HepG2 (cell line): ENCODE measurements at regions not wholly inside any gene's neighbourhood (a gene's known extent, or its start where the extent isn't known, plus 50 kb on each side); places are given as distances from the start of the nearest gene placed in this dataset.

Experiments
- ATAC-seq: fragments of 200-7000 bp; cut with Tn5 transposase; 3 replicates; pipeline ENCODE4 v1.9.1; 2020; ENCODE audit warnings: mild to moderate bottlenecking, moderate library complexity
- BruUV-seq: library from RNA; stranded (reverse); fragments of 400-500 nt; replicated peaks from 2 replicates; lab custom pipeline; 2021; lab: Mats Ljungman, UMichigan
- CTCF ChIA-PET: fragments of 300-600 bp; formaldehyde crosslinking; extraction: SDS; loops from one replicate; lab custom pipeline; 2021; ENCODE audit warnings: low total read pairs, inconsistent platforms, low intra/inter-chr PET ratio; lab: Yijun Ruan, JAX
- POLR2A ChIA-PET: fragments of 350-600 bp; sonication (Branson Sonifier 250); formaldehyde crosslinking; loops from one replicate; lab custom pipeline; 2020; ENCODE audit warnings: antibody characterized with exemption, inconsistent platforms; lab: Yijun Ruan, JAX
- DNase-seq: peaks from one replicate; pipeline ENCODE4 v3.0.0-alpha.2; 2015; ENCODE audit warnings: low spot score
- FAIRE-seq: peaks from 3 replicates; lab custom pipeline; 2011; peaks lifted over from hg19 to GRCh38; lab: Jason Lieb, UNC
- H2AFZ ChIP-seq: one replicate; pipeline ENCODE4 v1.6.1; 2011; ENCODE audit warnings: low read length, inconsistent platforms
- H3K27ac ChIP-seq: fragments of 300-600 bp; 3 replicates; pipeline ENCODE4 v1.8.0; 2011; ENCODE audit warnings: mixed run types, mild to moderate bottlenecking, mixed read lengths, low read length, inconsistent platforms; ENCODE audit not compliant: insufficient read depth; ENCODE audit errors: extremely low read length
- H3K27me3 ChIP-seq, 2 experiments: fragments of 200-600 bp in 1 of 2; 2 replicates in 1 of 2; 3 replicates in 1 of 2; pipeline versions ENCODE4 v1.6.0 to v1.8.0; 2011; ENCODE audit warnings: low read length in 2 of 2, mild to moderate bottlenecking in 2 of 2, moderate library complexity in 2 of 2, inconsistent platforms in 1 of 2; ENCODE audit not compliant: insufficient read depth in 2 of 2, control insufficient read depth in 1 of 2
- H3K36me3 ChIP-seq, 2 experiments: fragments of 200-600 bp in 1 of 2; replicated peaks in 1 of 2; 2 replicates in 1 of 2; 3 replicates in 1 of 2; pipeline versions ENCODE4 v1.5.1 to v1.8.0; 2011; ENCODE audit warnings: low read length in 2 of 2, inconsistent platforms in 1 of 2; ENCODE audit not compliant: insufficient read depth in 2 of 2, control insufficient read depth in 1 of 2
- H3K4me1 ChIP-seq: 2 replicates; pipeline ENCODE4 v1.5.1; 2012; ENCODE audit warnings: low read length, inconsistent platforms; ENCODE audit not compliant: insufficient read depth
- H3K4me2 ChIP-seq: 2 replicates; pipeline ENCODE4 v1.6.0; 2011; ENCODE audit warnings: low read depth, low read length, inconsistent platforms
- H3K4me3 ChIP-seq, 3 experiments: fragments of 200-600 bp in 1 of 3; sonication (generic), shearing (Covaris generic) in 1 of 3; replicated peaks in 1 of 3; 2 replicates each; pipeline ENCODE4 v1.5.1; 2011 to 2016; ENCODE audit warnings: low read length in 3 of 3, inconsistent platforms in 2 of 3, low read depth in 2 of 3, mild to moderate bottlenecking in 2 of 3, control low read depth in 1 of 3, mixed read lengths in 1 of 3; ENCODE audit not compliant: insufficient read depth in 1 of 3
- H3K79me2 ChIP-seq: one replicate; pipeline ENCODE4 v1.6.1; 2011; ENCODE audit warnings: low read length, inconsistent platforms; ENCODE audit not compliant: insufficient read depth
- H3K9ac ChIP-seq: 2 replicates; pipeline ENCODE4 v1.6.0; 2011; ENCODE audit warnings: mild to moderate bottlenecking, low read depth, low read length, inconsistent platforms; ENCODE audit not compliant: insufficient read depth
- H3K9me3 ChIP-seq: 2 replicates; pipeline ENCODE4 v1.5.1; 2012; ENCODE audit warnings: mild to moderate bottlenecking, low read length
- H4K20me1 ChIP-seq: 2 replicates; pipeline ENCODE4 v1.6.0; 2011; ENCODE audit warnings: inconsistent platforms, mild to moderate bottlenecking, low read length, moderate library complexity; ENCODE audit not compliant: insufficient read depth
- CTCF ChIP-seq: sonication (generic); formaldehyde crosslinking; IDR thresholded peaks from 2 replicates; pipeline ENCODE4 v1.5.0; 2020; ENCODE audit warnings: mild to moderate bottlenecking, missing genetic modification reagents, moderate library complexity
- ETV6 ChIP-seq: sonication (generic); formaldehyde crosslinking; conservative IDR thresholded peaks from 2 replicates; pipeline ENCODE4 v1.4.0; 2020; ENCODE audit warnings: missing genetic modification reagents
- MBD4 ChIP-seq: IDR thresholded peaks from 2 replicates; pipeline ENCODE4 v1.6.1; 2012; ENCODE audit warnings: low read length, inconsistent platforms, borderline replicate concordance
- MNT ChIP-seq: fragments of 450-650 bp; IDR thresholded peaks from 2 replicates; pipeline ENCODE4 v1.6.1; 2016
- WIZ ChIP-seq: sonication (generic); formaldehyde crosslinking; IDR thresholded peaks from 2 replicates; pipeline ENCODE4 v1.5.1; 2020; ENCODE audit warnings: mild to moderate bottlenecking, missing genetic modification reagents
- ZBTB46 ChIP-seq: sonication (generic); formaldehyde crosslinking; IDR thresholded peaks from 2 replicates; pipeline ENCODE4 v1.4.0; 2020; ENCODE audit warnings: mild to moderate bottlenecking, missing genetic modification reagents, borderline replicate concordance
- ZNF496 ChIP-seq: sonication (generic); formaldehyde crosslinking; IDR thresholded peaks from 2 replicates; pipeline ENCODE4 v1.8.1; 2023; ENCODE audit warnings: mild to moderate bottlenecking, moderate library complexity, missing genetic modification reagents; ENCODE audit not compliant: insufficient replicate concordance
- ZNF547 ChIP-seq: sonication (generic); formaldehyde crosslinking; IDR thresholded peaks from 2 replicates; pipeline ENCODE4 v1.5.1; 2020; ENCODE audit warnings: mild to moderate bottlenecking, missing genetic modification reagents
- ZNF670 ChIP-seq: sonication (generic); formaldehyde crosslinking; IDR thresholded peaks from 2 replicates; pipeline ENCODE4 v1.8.0; 2022; ENCODE audit warnings: mild to moderate bottlenecking, missing genetic modification reagents, borderline replicate concordance
- ZNF83 ChIP-seq: sonication (generic); formaldehyde crosslinking; IDR thresholded peaks from 2 replicates; pipeline ENCODE4 v1.4.0; 2020; ENCODE audit warnings: missing genetic modification reagents, mild to moderate bottlenecking, borderline replicate concordance
- WGBS: methylation state at CpG from one replicate; pipeline ENCODE4 v1.1.6; 2017; ENCODE audit warnings: low lambda C conversion rate; 5-methylcytosine and 5-hydroxymethylcytosine counted together
- in situ Hi-C: cut with HindIII; loops from 2 replicates; pipeline ENCODE4 v1.10.0; 2017; ENCODE audit warnings: low pct_unique_long_range_greater_than_20kb; ENCODE audit not compliant: extremely low pct_ligation_motif_present
- intact Hi-C: fragments of 100-400 bp; cut with micrococcal nuclease; formaldehyde crosslinking; loops from one replicate; pipeline ENCODE4 v1.10.0; 2022; ENCODE audit not compliant: unreplicated experiment
- TF ChIP-seq, protein P1 (sequence below): sonication (generic); formaldehyde crosslinking; IDR thresholded peaks from 2 replicates; pipeline ENCODE4 v1.4.0; 2020; ENCODE audit warnings: mild to moderate bottlenecking, missing genetic modification reagents

- Histone ChIP-seq H2AFZ (no peak overlapping the region), H3K9me3 (peaks cover 77% of the 10 kb centered on the region), H3K27ac (no peak overlapping the region), H3K4me2 (no peak overlapping the region), H3K9ac (no peak overlapping the region), H3K4me3 (no peak overlapping the region), H3K4me1 (no peaks in the 10 kb centered on the region), H4K20me1 (no peaks in the 10 kb centered on the region), H3K27me3 (no peaks in the 10 kb centered on the region), H3K36me3 (no peaks in the 10 kb centered on the region), H3K79me2 (no peaks in the 10 kb centered on the region)
- POLR2A ChIA-PET, result no interaction called here
- DNase-seq (no peak), FAIRE-seq (no peak), ATAC-seq (no peak)
- in situ Hi-C loops, result no loop called here
- no TSS peak for BruUV-seq
- CTCF ChIA-PET, result no interaction called here
- intact Hi-C loops, result no loop called here
- TF ChIP-seq ZNF670 (CRISPR knock-in tag), result no peak
- TF ChIP-seq ZNF83 (CRISPR knock-in tag), result no peak
- TF ChIP-seq, protein P1, sequence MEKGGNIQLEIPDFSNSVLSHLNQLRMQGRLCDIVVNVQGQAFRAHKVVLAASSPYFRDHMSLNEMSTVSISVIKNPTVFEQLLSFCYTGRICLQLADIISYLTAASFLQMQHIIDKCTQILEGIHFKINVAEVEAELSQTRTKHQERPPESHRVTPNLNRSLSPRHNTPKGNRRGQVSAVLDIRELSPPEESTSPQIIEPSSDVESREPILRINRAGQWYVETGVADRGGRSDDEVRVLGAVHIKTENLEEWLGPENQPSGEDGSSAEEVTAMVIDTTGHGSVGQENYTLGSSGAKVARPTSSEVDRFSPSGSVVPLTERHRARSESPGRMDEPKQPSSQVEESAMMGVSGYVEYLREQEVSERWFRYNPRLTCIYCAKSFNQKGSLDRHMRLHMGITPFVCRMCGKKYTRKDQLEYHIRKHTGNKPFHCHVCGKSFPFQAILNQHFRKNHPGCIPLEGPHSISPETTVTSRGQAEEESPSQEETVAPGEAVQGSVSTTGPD (CRISPR knock-in tag), result no peak
- no peak for TF ChIP-seq MBD4
- TF ChIP-seq MNT, result no peak
- TF ChIP-seq CTCF, result no peak
- TF ChIP-seq ZBTB46 (CRISPR knock-in tag), result no peak
- TF ChIP-seq ZNF547 (CRISPR knock-in tag), result no peak
- TF ChIP-seq ZNF496, result no peak
- no peak for TF ChIP-seq ETV6 (CRISPR knock-in tag)
- no peak for TF ChIP-seq WIZ (CRISPR knock-in tag)
- 3% methylated on average over 1 of the region's 1 CpG for WGBS
Measured at GRCh38 chr4:29276150-29276549, 1444.0 kb upstream of the PCDH7 start.
